H1 (cell line): ENCODE measurements at regions not wholly inside any gene's neighbourhood (a gene's known extent, or its start where the extent isn't known, plus 50 kb on each side); places are given as distances from the start of the nearest gene placed in this dataset.
A peak's percentile ranks its signal among the peaks of the same experiment; 100 is the strongest.

Experiments
- CTCF ChIA-PET: fragments of 300-600 bp; sonication (Branson Sonifier 250); formaldehyde crosslinking; loops from one replicate; lab custom pipeline; 2021; ENCODE audit not compliant: partially characterized antibody; lab: Charles Lee
- POLR2A ChIA-PET: fragments of 300-600 bp; sonication (Branson Sonifier 250); formaldehyde crosslinking; loops from one replicate; lab custom pipeline; 2021; ENCODE audit warnings: inconsistent platforms; ENCODE audit not compliant: partially characterized antibody; lab: Charles Lee
- DNase-seq, 2 experiments: peaks; one replicate each; pipeline versions ENCODE4 v3.0.0 to v3.0.0-alpha.2; 2010 to 2022; ENCODE audit warnings: low spot score in 2 of 2, low read depth in 1 of 2, mixed read lengths in 1 of 2
- FAIRE-seq: peaks from 2 replicates; lab custom pipeline; 2011; peaks lifted over from hg19 to GRCh38; lab: Jason Lieb, UNC
- H2AFZ ChIP-seq: 2 replicates; pipeline ENCODE4 v1.8.1; 2012; ENCODE audit warnings: low read length, inconsistent platforms
- H2AK5ac ChIP-seq: 2 replicates; pipeline ENCODE4 v1.6.1; 2013; ENCODE audit warnings: low read depth, low read length
- H2BK120ac ChIP-seq: replicated peaks from 2 replicates; pipeline ENCODE3; 2013; ENCODE audit warnings: low read depth, low read length, inconsistent platforms
- H2BK12ac ChIP-seq: 2 replicates; pipeline ENCODE4 v1.6.1; 2013; ENCODE audit warnings: low read depth, low read length
- H2BK15ac ChIP-seq: 2 replicates; pipeline ENCODE4 v1.6.1; 2013; ENCODE audit warnings: low read length
- H2BK20ac ChIP-seq: 2 replicates; pipeline ENCODE4 v1.6.1; 2013; ENCODE audit warnings: low read length
- H2BK5ac ChIP-seq: 2 replicates; pipeline ENCODE4 v1.6.1; 2013; ENCODE audit warnings: low read depth, low read length
- H3K14ac ChIP-seq: 2 replicates; pipeline ENCODE4 v1.6.1; 2013; ENCODE audit warnings: inconsistent platforms; ENCODE audit not compliant: insufficient read length
- H3K18ac ChIP-seq: 2 replicates; pipeline ENCODE4 v1.6.1; 2013; ENCODE audit warnings: low read length; ENCODE audit errors: extremely low read depth
- H3K23ac ChIP-seq: 2 replicates; pipeline ENCODE4 v1.6.1; 2013; ENCODE audit warnings: inconsistent platforms; ENCODE audit not compliant: insufficient read length
- H3K23me2 ChIP-seq: 2 replicates; pipeline ENCODE4 v1.6.1; 2013; ENCODE audit warnings: low read depth, low read length
- H3K27ac ChIP-seq: 2 replicates; pipeline ENCODE4 v1.6.1; 2011; ENCODE audit warnings: low read depth, low read length, inconsistent platforms
- H3K27me3 ChIP-seq, 4 experiments: replicated peaks in 1 of 4; 1 replicate in 1 of 4; 2 replicates in 3 of 4; pipeline versions ENCODE4 v1.6.1 to v1.8.1; 2011 to 2013; ENCODE audit warnings: low read length in 3 of 4, mild to moderate bottlenecking in 3 of 4, inconsistent platforms in 2 of 4, mixed read lengths in 2 of 4, moderate library complexity in 1 of 4; ENCODE audit not compliant: control insufficient read depth in 3 of 4, insufficient read depth in 3 of 4; ENCODE audit errors: extremely low read depth in 1 of 4
- H3K36me3 ChIP-seq, 4 experiments: 2 replicates each; pipeline versions ENCODE4 v1.6.1 to v1.8.1; 2011 to 2013; ENCODE audit warnings: mild to moderate bottlenecking in 4 of 4, low read length in 3 of 4, moderate library complexity in 2 of 4, control low read depth in 1 of 4, inconsistent platforms in 1 of 4; ENCODE audit not compliant: insufficient read depth in 4 of 4, control insufficient read depth in 2 of 4
- H3K4ac ChIP-seq: replicated peaks from 2 replicates; pipeline ENCODE3; 2013; ENCODE audit warnings: low read length, low read depth, mixed read lengths, inconsistent platforms; ENCODE audit not compliant: insufficient read length
- H3K4me1 ChIP-seq, 4 experiments: replicated peaks in 1 of 4; 1 replicate in 1 of 4; 2 replicates in 3 of 4; pipeline versions ENCODE4 v1.6.1 to v1.8.1; 2011 to 2013; ENCODE audit warnings: low read length in 3 of 4, inconsistent platforms in 2 of 4, mixed read lengths in 1 of 4; ENCODE audit not compliant: insufficient read depth in 4 of 4, control insufficient read depth in 3 of 4
- H3K4me2 ChIP-seq, 2 experiments: 2 replicates each; pipeline versions ENCODE4 v1.6.1 to v1.8.1; 2011 to 2013; ENCODE audit warnings: low read depth in 2 of 2, low read length in 2 of 2, control low read depth in 1 of 2, inconsistent platforms in 1 of 2, mild to moderate bottlenecking in 1 of 2; ENCODE audit not compliant: insufficient read depth in 1 of 2
- H3K4me3 ChIP-seq, 4 experiments: fragments of 200-600, 300-600 bp in 1 of 4; sonication (generic), shearing (Covaris generic), sonication (Bioruptor Twin) in 1 of 4; 2 replicates each; pipeline versions ENCODE4 v1.5.1 to v1.8.1; 2011 to 2016; ENCODE audit warnings: low read length in 4 of 4, low read depth in 3 of 4, control low read depth in 2 of 4, inconsistent platforms in 2 of 4, mild to moderate bottlenecking in 2 of 4, mixed read lengths in 1 of 4, moderate library complexity in 1 of 4; ENCODE audit not compliant: insufficient read depth in 2 of 4; ENCODE audit errors: extremely low read depth in 1 of 4
- H3K56ac ChIP-seq: replicated peaks from 2 replicates; pipeline ENCODE3; 2013; ENCODE audit warnings: low read depth, mild to moderate bottlenecking, mixed read lengths, low read length, inconsistent platforms; ENCODE audit not compliant: insufficient read length
- H3K79me1 ChIP-seq: 2 replicates; pipeline ENCODE4 v1.6.1; 2013; ENCODE audit warnings: low read depth, low read length, control low read depth
- H3K79me2 ChIP-seq, 2 experiments: 2 replicates each; pipeline versions ENCODE4 v1.6.1 to v1.8.1; 2012 to 2013; ENCODE audit warnings: low read length in 2 of 2, mild to moderate bottlenecking in 2 of 2, inconsistent platforms in 1 of 2; ENCODE audit not compliant: insufficient read depth in 2 of 2, control insufficient read depth in 1 of 2
- H3K9ac ChIP-seq, 4 experiments: replicated peaks in 1 of 4; 1 replicate in 1 of 4; 2 replicates in 3 of 4; pipeline versions ENCODE4 v1.6.1 to v1.8.1; 2011 to 2013; ENCODE audit warnings: low read depth in 3 of 4, low read length in 3 of 4, control low read depth in 2 of 4, mild to moderate bottlenecking in 2 of 4, moderate library complexity in 2 of 4, inconsistent platforms in 1 of 4; ENCODE audit errors: extremely low read depth in 1 of 4
- H3K9me3 ChIP-seq, 2 experiments: 2 replicates each; pipeline versions ENCODE4 v1.6.1 to v1.8.1; 2012 to 2013; ENCODE audit warnings: mild to moderate bottlenecking in 2 of 2, moderate library complexity in 2 of 2, control low read depth in 1 of 2, inconsistent platforms in 1 of 2, low read depth in 1 of 2, low read length in 1 of 2, mixed read lengths in 1 of 2; ENCODE audit not compliant: insufficient read depth in 2 of 2
- H4K20me1 ChIP-seq, 2 experiments: replicated peaks in 1 of 2; 2 replicates each; pipeline versions ENCODE3 to v1.8.1; 2011 to 2013; ENCODE audit warnings: inconsistent platforms in 2 of 2, low read length in 2 of 2, mild to moderate bottlenecking in 1 of 2; ENCODE audit not compliant: insufficient read depth in 2 of 2, control insufficient read depth in 1 of 2
- H4K5ac ChIP-seq: 2 replicates; pipeline ENCODE4 v1.6.1; 2013; ENCODE audit warnings: low read length, low read depth, mixed read lengths, inconsistent platforms; ENCODE audit not compliant: insufficient read length
- H4K8ac ChIP-seq: 2 replicates; pipeline ENCODE4 v1.8.0; 2013; ENCODE audit warnings: mild to moderate bottlenecking, moderate library complexity, low read length, inconsistent platforms; ENCODE audit not compliant: insufficient read depth; ENCODE audit errors: extremely low read depth
- H4K91ac ChIP-seq: replicated peaks from 2 replicates; pipeline ENCODE3; 2013; ENCODE audit warnings: low read length, mixed read lengths, inconsistent platforms; ENCODE audit not compliant: insufficient read length
- CTCF ChIP-seq, 3 experiments: IDR thresholded peaks; 1 replicate in 2 of 3; 2 replicates in 1 of 3; pipeline versions ENCODE4 v1.5.1 to v1.6.1; 2011; ENCODE audit warnings: low read length in 3 of 3, mild to moderate bottlenecking in 3 of 3, inconsistent platforms in 2 of 3, low read depth in 1 of 3, moderate library complexity in 1 of 3; ENCODE audit not compliant: insufficient read depth in 1 of 3; ENCODE audit errors: control extremely low read depth in 1 of 3
- RAD21 ChIP-seq, 2 experiments: IDR thresholded peaks in 1 of 2; conservative IDR thresholded peaks in 1 of 2; 2 replicates each; pipeline ENCODE4 v1.6.1; 2011; ENCODE audit warnings: low read depth in 2 of 2, low read length in 2 of 2, improper control_type of control experiment in 1 of 2, inconsistent platforms in 1 of 2, mild to moderate bottlenecking in 1 of 2, moderate library complexity in 1 of 2
- RNF2 ChIP-seq: fragments of 200-900, 300-1000 bp; sonication (generic); IDR thresholded peaks from 2 replicates; pipeline ENCODE4 v1.7.1; 2016; ENCODE audit warnings: borderline replicate concordance, low read depth, mild to moderate bottlenecking, antibody characterized with exemption, low read length; ENCODE audit not compliant: poor library complexity, severe bottlenecking; ENCODE audit errors: missing control alignments
- WGBS, 2 experiments: shearing (Covaris generic) in 1 of 2; methylation state at CpG; one replicate each; pipeline versions ENCODE4 v1.1.6 to v1.1.7; 2013 to 2015; ENCODE audit warnings: low lambda C conversion rate in 2 of 2, mixed read lengths in 2 of 2, inconsistent platforms in 1 of 2, low coverage in 1 of 2, missing lambda C conversion rate in 1 of 2; ENCODE audit not compliant: insufficient replicate concordance in 2 of 2, insufficient coverage in 1 of 2, insufficient read length in 1 of 2; ENCODE audit errors: extremely low coverage in 1 of 2, missing lambda C conversion rate in 1 of 2; 5-methylcytosine and 5-hydroxymethylcytosine counted together

- H2AFZ ChIP-seq, result peak overlapping the region; percentile 97
- H3K79me1 ChIP-seq, result no peaks in the 10 kb centered on the region
- H3K4me2 ChIP-seq, result no peak overlapping the region
- H2BK120ac ChIP-seq, result no peak overlapping the region
- H2AK5ac ChIP-seq, result no peak overlapping the region
- H4K91ac ChIP-seq, result no peak overlapping the region
- DNase-seq, result no peak
- no peaks in the 10 kb centered on the region for H3K23me2 ChIP-seq
- no peaks in the 10 kb centered on the region for H3K9me3 ChIP-seq
- no peaks in the 10 kb centered on the region for H3K27me3 ChIP-seq
- POLR2A ChIA-PET, result no interaction called here
- H3K79me2 ChIP-seq, result no peaks in the 10 kb centered on the region
- no peak overlapping the region for H3K23ac ChIP-seq
- H3K4me1 ChIP-seq, result no peaks in the 10 kb centered on the region
- FAIRE-seq, result no peak
- H3K56ac ChIP-seq, result no peak overlapping the region
- H3K27ac ChIP-seq, result no peak overlapping the region
- H2BK20ac ChIP-seq, result no peak overlapping the region
- H3K9ac ChIP-seq, result no peak overlapping the region
- H2BK15ac ChIP-seq, result no peak overlapping the region
- H3K4ac ChIP-seq, result no peak overlapping the region
- CTCF ChIA-PET, result interaction anchor here (0.7 kb wide), 1 partner anchor 11 kb away, joined by 3 read pairs; no protein-coding TSS in a partner anchor
- no peak overlapping the region for H4K5ac ChIP-seq
- H3K18ac ChIP-seq, result no peak overlapping the region
- no peak overlapping the region for H3K4me3 ChIP-seq
- no peaks in the 10 kb centered on the region for H4K20me1 ChIP-seq
- H3K36me3 ChIP-seq, result no peaks in the 10 kb centered on the region
- H2BK5ac ChIP-seq, result no peak overlapping the region
- TF ChIP-seq RNF2 (no peak), CTCF (IDR thresholded peaks at IDR 0.05; ENCODE audit: control extremely low read depth in 1 of 3, insufficient read depth in 1 of 3, low read depth in 1 of 3, low read length in 3 of 3) (peak in 1 of 3 experiments; percentile 7; a peak in 1 of 4 replicates), RAD21 (IDR thresholded peaks at IDR 0.05 in 1 of 2, conservative IDR thresholded peaks at IDR 0.05 in 1 of 2; ENCODE audit: low read depth in 2 of 2, low read length in 2 of 2) (peak in 1 of 2 experiments; percentile 31; a peak in 2 of 4 replicates)
- no peak overlapping the region for H2BK12ac ChIP-seq
- H4K8ac ChIP-seq, result no peak overlapping the region
- no peak overlapping the region for H3K14ac ChIP-seq
- WGBS, 2 experiments, result 89% methylated on average over 9 of the region's 9 CpGs; no CpG with 5 or more reads in 1 of the 2 experiments
These were observed 1014.1 kb downstream of the REEP3 start for GRCh38 chr10:64535131-64535867.
